GM12878 (cell line): ENCODE measurements at regions not wholly inside any gene's neighbourhood (a gene's known extent, or its start where the extent isn't known, plus 50 kb on each side); places are given as distances from the start of the nearest gene placed in this dataset.

ENCODE experiments used
- CREB1 ChIP-seq: IDR thresholded peaks from 2 replicates; pipeline ENCODE4 v1.6.1; 2012; ENCODE audit warnings: low read depth, mild to moderate bottlenecking, inconsistent platforms
- CTCF ChIP-seq, 3 experiments: IDR thresholded peaks in 2 of 3; conservative IDR thresholded peaks in 1 of 3; 2 replicates each; pipeline ENCODE4 v1.5.1; 2011; ENCODE audit warnings: low read depth in 3 of 3, low read length in 3 of 3, mild to moderate bottlenecking in 3 of 3, control low read depth in 2 of 3, moderate library complexity in 2 of 3, inconsistent platforms in 1 of 3, mixed read lengths in 1 of 3; ENCODE audit not compliant: control insufficient read depth in 2 of 3, insufficient read depth in 1 of 3; ENCODE audit errors: extremely low read depth in 1 of 3
- EGR1 ChIP-seq, 2 experiments: IDR thresholded peaks; 1 replicate in 1 of 2; 2 replicates in 1 of 2; pipeline ENCODE4 v1.6.1; 2011 to 2012; ENCODE audit warnings: low read depth in 2 of 2, low read length in 2 of 2, borderline replicate concordance in 1 of 2, mild to moderate bottlenecking in 1 of 2, moderate library complexity in 1 of 2
- EP300 ChIP-seq, 2 experiments: fragments of 150-350 bp in 1 of 2; IDR thresholded peaks; 2 replicates each; pipeline ENCODE4 v1.6.1; 2011 to 2012; ENCODE audit warnings: low read depth in 2 of 2, low read length in 2 of 2, borderline replicate concordance in 1 of 2, improper control_type of control experiment in 1 of 2, inconsistent platforms in 1 of 2; ENCODE audit not compliant: control insufficient read depth in 1 of 2
- EZH2 ChIP-seq: IDR thresholded peaks from 2 replicates; pipeline ENCODE4 v1.6.1; 2012; ENCODE audit warnings: low read depth, mild to moderate bottlenecking, control low read depth, inconsistent platforms, low read length, borderline replicate concordance; ENCODE audit not compliant: control insufficient read depth
- IRF4 ChIP-seq: IDR thresholded peaks from 2 replicates; pipeline ENCODE4 v1.6.1; 2011; ENCODE audit warnings: low read depth, low read length
- KDM1A ChIP-seq: fragments of 200-600 bp; sonication (generic); IDR thresholded peaks from 2 replicates; pipeline ENCODE4 v1.6.1; 2016; ENCODE audit warnings: borderline replicate concordance
- PML ChIP-seq: IDR thresholded peaks from 2 replicates; pipeline ENCODE4 v1.6.1; 2012; ENCODE audit warnings: low read length, inconsistent platforms
- ZBTB11 ChIP-seq: fragments of 450-650 bp; formaldehyde crosslinking; IDR thresholded peaks from 2 replicates; pipeline ENCODE4 v1.5.0; 2022; ENCODE audit warnings: mild to moderate bottlenecking, missing genetic modification characterization
- ZNF274 ChIP-seq: IDR thresholded peaks from one replicate; pipeline ENCODE4 v1.8.0; 2011; ENCODE audit not compliant: insufficient read length, insufficient read depth

- TF ChIP-seq PML, result no peak
- TF ChIP-seq EP300 (IDR thresholded peaks at IDR 0.05; ENCODE audit: borderline replicate concordance in 1 of 2, control insufficient read depth in 1 of 2, low read depth in 2 of 2, low read length in 2 of 2), result no peak
- no peak for TF ChIP-seq ZNF274
- TF ChIP-seq CTCF (IDR thresholded peaks at IDR 0.05 in 2 of 3, conservative IDR thresholded peaks at IDR 0.05 in 1 of 3; ENCODE audit: control insufficient read depth in 2 of 3, extremely low read depth in 1 of 3, insufficient read depth in 1 of 3, low read depth in 3 of 3, low read length in 3 of 3), result no peak
- TF ChIP-seq EGR1 (IDR thresholded peaks at IDR 0.05; ENCODE audit: borderline replicate concordance in 1 of 2, low read depth in 2 of 2, low read length in 2 of 2), result no peak
- TF ChIP-seq EZH2, result no peak
- TF ChIP-seq CREB1, result no peak
- no peak for TF ChIP-seq IRF4
- no peak for TF ChIP-seq KDM1A
- TF ChIP-seq ZBTB11 (CRISPR knock-in tag), result no peak
Observed at GRCh38 chr17:72188801-72189200, 68.0 kb downstream of the SOX9 start.
